ENCODE measurements at regions not wholly inside any gene's neighbourhood (a gene's known extent, or its start where the extent isn't known, plus 50 kb on each side); places are given as distances from the start of the nearest gene placed in this dataset.

GRCh38 chr2:121052023-121052422 lies 233.0 kb downstream of the TFCP2L1 start:
- H3K36me3 ChIP-seq (replicated peaks in 1 of 2; ENCODE audit: control insufficient read depth in 1 of 2, insufficient read depth in 2 of 2, low read length in 2 of 2): no peaks in the 10 kb centered on the region
- intact Hi-C loops (cut with micrococcal nuclease; ENCODE audit: unreplicated experiment) (no loop called here), in situ Hi-C loops (cut with HindIII; ENCODE audit: extremely low pct_ligation_motif_present, low pct_unique_long_range_greater_than_20kb) (no loop called here)
- no peaks in the 10 kb centered on the region for H4K20me1 ChIP-seq (ENCODE audit: insufficient read depth, low read length)
- H3K4me2 ChIP-seq (ENCODE audit: low read depth, low read length): no peak overlapping the region
- ChIA-PET CTCF (ENCODE audit: low intra/inter-chr PET ratio, low total read pairs) (no interaction called here), POLR2A (no interaction called here)
- no TSS peak for BruUV-seq (replicated peaks)
- H3K27ac ChIP-seq (ENCODE audit: extremely low read length, insufficient read depth, low read length): no peak overlapping the region
- no peak for FAIRE-seq
- peaks cover 3 to 29% of the 10 kb centered on the region in 2 experiments; a peak in 3 of 5 replicates for H3K27me3 ChIP-seq (ENCODE audit: control insufficient read depth in 1 of 2, insufficient read depth in 2 of 2, low read length in 2 of 2)
- WGBS (ENCODE audit: low lambda C conversion rate): 4% methylated on average over 10 of the region's 11 CpGs
- peak; percentile 13 for DNase-seq (ENCODE audit: low spot score)
- ATAC-seq: peak; percentile 71
- H3K9ac ChIP-seq (ENCODE audit: insufficient read depth, low read depth, low read length): no peak overlapping the region
- no peak overlapping the region for H3K4me3 ChIP-seq (replicated peaks in 1 of 3; ENCODE audit: insufficient read depth in 1 of 3, low read depth in 2 of 3, low read length in 3 of 3)
- TF ChIP-seq ZNF790 (CRISPR knock-in tag; IDR thresholded peaks at IDR 0.05; ENCODE audit: borderline replicate concordance): no peak
- TF ChIP-seq CEBPG (CRISPR knock-in tag; IDR thresholded peaks at IDR 0.05): 0 out of 2 replicates have a peak, but pooled peaks have one; percentile 5
- peak; percentile 55; the same call in 1 of the 2 replicates for TF ChIP-seq ZNF614 (CRISPR knock-in tag; IDR thresholded peaks at IDR 0.05; ENCODE audit: borderline replicate concordance)
- no peak for TF ChIP-seq SNAI1 (CRISPR knock-in tag; IDR thresholded peaks at IDR 0.05; ENCODE audit: borderline replicate concordance)
- 0 out of 2 replicates have a peak, but pooled peaks cover 4% of the 10 kb centered on the region for H3K9me3 ChIP-seq (ENCODE audit: low read length)
- no peak overlapping the region for H2AFZ ChIP-seq (ENCODE audit: low read length)
- no peaks in the 10 kb centered on the region for H3K4me1 ChIP-seq (ENCODE audit: insufficient read depth, low read length)
- no peaks in the 10 kb centered on the region for H3K79me2 ChIP-seq (ENCODE audit: insufficient read depth, low read length)

DNA sequence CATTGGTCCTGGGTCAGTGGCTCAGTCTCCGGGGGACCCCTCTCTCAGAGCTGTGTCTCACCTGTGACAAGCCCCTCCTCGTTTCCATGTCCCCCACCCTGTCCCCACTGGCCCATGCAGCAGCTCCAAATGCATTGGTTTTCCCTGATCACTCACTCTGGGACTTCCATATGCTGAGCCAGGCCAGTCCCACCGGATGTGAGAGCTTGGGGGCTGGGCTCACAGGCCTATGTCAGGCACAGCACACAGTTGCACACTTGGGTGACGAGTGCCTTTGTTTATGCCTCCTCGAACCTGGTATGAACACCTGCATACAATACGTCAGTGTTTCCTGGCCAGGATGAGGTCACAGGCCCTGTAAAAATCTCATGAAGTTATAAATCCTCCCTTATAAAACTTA lies 232.5 kb downstream of the TFCP2L1 start:
- CTCF ChIA-PET (ENCODE audit: low intra/inter-chr PET ratio, low total read pairs): no interaction called here
- no TSS peak for BruUV-seq (replicated peaks)
- ATAC-seq (0 out of 3 replicates have a peak, but pooled peaks have one; percentile 18), FAIRE-seq (no peak), DNase-seq (ENCODE audit: low spot score) (no peak)
- Histone ChIP-seq H3K9me3 (ENCODE audit: low read length) (0 out of 2 replicates have a peak, but pooled peaks cover 4% of the 10 kb centered on the region), H3K9ac (ENCODE audit: insufficient read depth, low read depth, low read length) (no peak overlapping the region), H3K4me3 (replicated peaks in 1 of 3; ENCODE audit: insufficient read depth in 1 of 3, low read depth in 2 of 3, low read length in 3 of 3) (no peak overlapping the region), H3K27me3 (ENCODE audit: control insufficient read depth in 1 of 2, insufficient read depth in 2 of 2, low read length in 2 of 2) (peaks cover 3 to 28% of the 10 kb centered on the region in 2 experiments; a peak in 3 of 5 replicates), H3K79me2 (ENCODE audit: insufficient read depth, low read length) (no peaks in the 10 kb centered on the region), H4K20me1 (ENCODE audit: insufficient read depth, low read length) (no peaks in the 10 kb centered on the region), H2AFZ (ENCODE audit: low read length) (no peak overlapping the region), H3K4me1 (ENCODE audit: insufficient read depth, low read length) (no peaks in the 10 kb centered on the region), H3K4me2 (ENCODE audit: low read depth, low read length) (no peak overlapping the region), H3K36me3 (replicated peaks in 1 of 2; ENCODE audit: control insufficient read depth in 1 of 2, insufficient read depth in 2 of 2, low read length in 2 of 2) (no peaks in the 10 kb centered on the region), H3K27ac (ENCODE audit: extremely low read length, insufficient read depth, low read length) (no peak overlapping the region)
- 29% methylated on average over 4 of the region's 6 CpGs for whole genome bisulfite sequencing (ENCODE audit: low lambda C conversion rate)
- TF ChIP-seq GFI1 (CRISPR knock-in tag; IDR thresholded peaks at IDR 0.05; ENCODE audit: borderline replicate concordance): no peak
- TF ChIP-seq FOXA3 (CRISPR knock-in tag; IDR thresholded peaks at IDR 0.05): no peak
- TF ChIP-seq TRIM24 (CRISPR knock-in tag; IDR thresholded peaks at IDR 0.05): no peak
- TF ChIP-seq, protein P1, sequence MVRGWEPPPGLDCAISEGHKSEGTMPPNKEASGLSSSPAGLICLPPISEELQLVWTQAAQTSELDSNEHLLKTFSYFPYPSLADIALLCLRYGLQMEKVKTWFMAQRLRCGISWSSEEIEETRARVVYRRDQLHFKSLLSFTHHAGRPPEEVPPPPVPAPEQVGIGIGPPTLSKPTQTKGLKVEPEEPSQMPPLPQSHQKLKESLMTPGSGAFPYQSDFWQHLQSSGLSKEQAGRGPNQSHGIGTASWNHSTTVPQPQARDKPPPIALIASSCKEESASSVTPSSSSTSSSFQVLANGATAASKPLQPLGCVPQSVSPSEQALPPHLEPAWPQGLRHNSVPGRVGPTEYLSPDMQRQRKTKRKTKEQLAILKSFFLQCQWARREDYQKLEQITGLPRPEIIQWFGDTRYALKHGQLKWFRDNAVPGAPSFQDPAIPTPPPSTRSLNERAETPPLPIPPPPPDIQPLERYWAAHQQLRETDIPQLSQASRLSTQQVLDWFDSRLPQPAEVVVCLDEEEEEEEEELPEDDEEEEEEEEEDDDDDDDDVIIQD (CRISPR knock-in tag; IDR thresholded peaks at IDR 0.05; ENCODE audit: low read depth): no peak
- TF ChIP-seq ZFP36L2 (CRISPR knock-in tag; IDR thresholded peaks at IDR 0.05): no peak
- no peak for TF ChIP-seq ZSCAN12 (CRISPR knock-in tag; IDR thresholded peaks at IDR 0.05)
- no peak for TF ChIP-seq POGZ (CRISPR knock-in tag; IDR thresholded peaks at IDR 0.05)
- TF ChIP-seq TCF7L2 (IDR thresholded peaks at IDR 0.05; ENCODE audit: low read depth, low read length): no peak
- TF ChIP-seq ZNF382 (CRISPR knock-in tag; IDR thresholded peaks at IDR 0.05; ENCODE audit: borderline replicate concordance): no peak
- intact Hi-C loops (cut with micrococcal nuclease; ENCODE audit: unreplicated experiment): no loop called here
- in situ Hi-C loops (cut with HindIII; ENCODE audit: extremely low pct_ligation_motif_present, low pct_unique_long_range_greater_than_20kb): no loop called here
- POLR2A ChIA-PET: no interaction called here

Data from HepG2 (cell line).